GM12878 (cell line): ENCODE measurements at regions not wholly inside any gene's neighbourhood (a gene's known extent, or its start where the extent isn't known, plus 50 kb on each side); places are given as distances from the start of the nearest gene placed in this dataset.

Experiments used
- SP1 ChIP-seq: IDR thresholded peaks from one replicate; pipeline ENCODE4 v1.6.1; 2011; ENCODE audit warnings: low read depth, low read length
- STAT3 ChIP-seq: IDR thresholded peaks from 2 replicates; pipeline ENCODE4 v1.6.1; 2011; ENCODE audit warnings: low read depth, low read length, improper control_type of control experiment
- YY1 ChIP-seq: IDR thresholded peaks from 2 replicates; pipeline ENCODE4 v1.6.1; 2011; ENCODE audit warnings: low read depth, mild to moderate bottlenecking, low read length

GRCh38 chr18:25612466-25612865 is 260.5 kb upstream of the ZNF521 start:
- no peak for TF ChIP-seq STAT3
- no peak for TF ChIP-seq YY1
- TF ChIP-seq SP1: no peak
